WTC11 (cell line): ENCODE measurements at regions not wholly inside any gene's neighbourhood (a gene's known extent, or its start where the extent isn't known, plus 50 kb on each side); places are given as distances from the start of the nearest gene placed in this dataset.

Experiments
- ATAC-seq: fragments of 200-7000 bp; cut with Tn5 transposase; 2 replicates; pipeline ENCODE4 v1.10.0; 2021; ENCODE audit warnings: mild to moderate bottlenecking, moderate library complexity
- CTCF ChIA-PET: fragments of 300-600 bp; sonication (Branson Sonifier 250); formaldehyde crosslinking; loops from one replicate; lab custom pipeline; 2021; ENCODE audit warnings: antibody characterized with exemption; lab: Charles Lee
- POLR2A ChIA-PET: fragments of 350-600 bp; sonication (Branson Sonifier 250); formaldehyde crosslinking; loops from one replicate; lab custom pipeline; 2021; ENCODE audit warnings: antibody characterized with exemption; lab: Charles Lee
- DNase-seq: peaks from one replicate; pipeline ENCODE4 v3.0.0; 2021; ENCODE audit warnings: low spot score
- H3K27ac Mint-ChIP-seq: 2 replicates; pipeline ENCODE4 v1.8.0; 2021; ENCODE audit warnings: mixed read lengths
- H3K27me3 Mint-ChIP-seq: 2 replicates; pipeline ENCODE4 v1.8.0; 2021; ENCODE audit warnings: low read depth, mild to moderate bottlenecking, moderate library complexity, mixed read lengths
- H3K36me3 Mint-ChIP-seq: 2 replicates; pipeline ENCODE4 v1.8.0; 2021; ENCODE audit warnings: mixed read lengths
- H3K4me1 Mint-ChIP-seq: 2 replicates; pipeline ENCODE4 v1.8.0; 2022; ENCODE audit warnings: mixed read lengths
- H3K4me3 Mint-ChIP-seq: 2 replicates; pipeline ENCODE4 v1.8.0; 2021; ENCODE audit warnings: mild to moderate bottlenecking, moderate library complexity, mixed read lengths
- H3K9me3 Mint-ChIP-seq: 2 replicates; pipeline ENCODE4 v1.8.0; 2021; ENCODE audit warnings: mixed read lengths
- AR ChIP-seq: fragments of 250-450 bp; sonication (Bioruptor Pico); IDR thresholded peaks from 2 replicates; pipeline ENCODE4 v1.9.0; 2021; ENCODE audit warnings: mild to moderate bottlenecking
- CBFB ChIP-seq: sonication (generic); formaldehyde crosslinking; IDR thresholded peaks from 2 replicates; pipeline ENCODE4 v1.8.1; 2022; ENCODE audit warnings: mild to moderate bottlenecking, low read depth, missing genetic modification reagents
- EMX1 ChIP-seq: fragments of 250-450 bp; sonication (Bioruptor Pico); IDR thresholded peaks from 2 replicates; pipeline ENCODE4 v1.8.0; 2021; ENCODE audit warnings: mild to moderate bottlenecking
- ESRRA ChIP-seq: sonication (generic); formaldehyde crosslinking; IDR thresholded peaks from 2 replicates; pipeline ENCODE4 v1.8.1; 2022; ENCODE audit warnings: mild to moderate bottlenecking, missing genetic modification reagents, borderline replicate concordance
- ETV6 ChIP-seq: sonication (generic); formaldehyde crosslinking; IDR thresholded peaks from 2 replicates; pipeline ENCODE4 v1.8.1; 2022; ENCODE audit warnings: mild to moderate bottlenecking, missing genetic modification reagents
- GABPB1 ChIP-seq: sonication (generic); formaldehyde crosslinking; IDR thresholded peaks from 2 replicates; pipeline ENCODE4 v1.8.1; 2023; ENCODE audit warnings: mild to moderate bottlenecking, missing genetic modification reagents
- MAX ChIP-seq: sonication (generic); formaldehyde crosslinking; IDR thresholded peaks from 2 replicates; pipeline ENCODE4 v1.8.0; 2022; ENCODE audit warnings: mild to moderate bottlenecking, missing genetic modification reagents
- NR1H2 ChIP-seq: sonication (generic); formaldehyde crosslinking; IDR thresholded peaks from 2 replicates; pipeline ENCODE4 v1.9.0; 2021; ENCODE audit warnings: mild to moderate bottlenecking, moderate library complexity, missing genetic modification reagents
- NR3C1 ChIP-seq: sonication (generic); formaldehyde crosslinking; conservative IDR thresholded peaks from 2 replicates; pipeline ENCODE4 v1.8.1; 2023; ENCODE audit warnings: low read depth, mild to moderate bottlenecking, missing genetic modification reagents
- PRRX2 ChIP-seq: fragments of 250-450 bp; sonication (Bioruptor Pico); IDR thresholded peaks from 2 replicates; pipeline ENCODE4 v1.8.0; 2021; ENCODE audit warnings: mild to moderate bottlenecking
- SMAD4 ChIP-seq: sonication (generic); formaldehyde crosslinking; IDR thresholded peaks from 2 replicates; pipeline ENCODE4 v1.8.0; 2022; ENCODE audit warnings: mild to moderate bottlenecking, missing genetic modification reagents
- SOX15 ChIP-seq: fragments of 250-450 bp; sonication (Bioruptor Pico); IDR thresholded peaks from 2 replicates; pipeline ENCODE4 v1.9.0; 2021; ENCODE audit warnings: mild to moderate bottlenecking
- SP1 ChIP-seq: sonication (generic); formaldehyde crosslinking; conservative IDR thresholded peaks from 2 replicates; pipeline ENCODE4 v1.8.1; 2022; ENCODE audit warnings: missing genetic modification reagents
- TEAD1 ChIP-seq: sonication (generic); formaldehyde crosslinking; IDR thresholded peaks from 2 replicates; pipeline ENCODE4 v1.8.0; 2022; ENCODE audit warnings: mild to moderate bottlenecking, missing genetic modification reagents
- USF2 ChIP-seq: sonication (generic); formaldehyde crosslinking; IDR thresholded peaks from 2 replicates; pipeline ENCODE4 v1.8.1; 2023; ENCODE audit warnings: mild to moderate bottlenecking, missing genetic modification reagents, moderate library complexity
- ZBTB21 ChIP-seq: sonication (generic); formaldehyde crosslinking; IDR thresholded peaks from 2 replicates; pipeline ENCODE4 v1.8.1; 2023; ENCODE audit warnings: mild to moderate bottlenecking, missing genetic modification reagents, borderline replicate concordance
- ZBTB43 ChIP-seq: sonication (generic); formaldehyde crosslinking; IDR thresholded peaks from 2 replicates; pipeline ENCODE4 v1.8.1; 2023; ENCODE audit warnings: mild to moderate bottlenecking, missing genetic modification reagents
- ZNF121 ChIP-seq: sonication (generic); formaldehyde crosslinking; IDR thresholded peaks from 2 replicates; pipeline ENCODE4 v1.8.0; 2023; ENCODE audit warnings: missing genetic modification reagents
- ZNF219 ChIP-seq: sonication (generic); formaldehyde crosslinking; IDR thresholded peaks from 2 replicates; pipeline ENCODE4 v1.8.0; 2023; ENCODE audit warnings: missing genetic modification reagents, mild to moderate bottlenecking, borderline replicate concordance
- TF ChIP-seq, protein P1 (sequence below): sonication (generic); formaldehyde crosslinking; IDR thresholded peaks from 2 replicates; pipeline ENCODE4 v1.8.1; 2022; ENCODE audit warnings: mild to moderate bottlenecking, missing genetic modification reagents, moderate library complexity, borderline replicate concordance
- TF ChIP-seq, protein P2 (sequence below): sonication (generic); formaldehyde crosslinking; IDR thresholded peaks from 2 replicates; pipeline ENCODE4 v1.8.1; 2022; ENCODE audit warnings: low read depth, missing genetic modification reagents, borderline replicate concordance
- TF ChIP-seq, protein P3 (sequence below): sonication (generic); formaldehyde crosslinking; IDR thresholded peaks from 2 replicates; pipeline ENCODE4 v1.8.0; 2022; ENCODE audit warnings: missing genetic modification reagents

- 0 out of 2 replicates have a peak, but pooled peaks have one; percentile 57 for TF ChIP-seq AR
- TF ChIP-seq ETV6: no peak
- no peak for TF ChIP-seq NR1H2 (CRISPR knock-in tag)
- no peak for TF ChIP-seq MAX (CRISPR knock-in tag)
- no peak for TF ChIP-seq GABPB1 (CRISPR knock-in tag)
- peak; percentile 91 for TF ChIP-seq PRRX2
These were observed 337.4 kb downstream of the LPIN1 start (continued) for GRCh38 chr2:12083713-12084419.

- ChIA-PET POLR2A (no interaction called here), CTCF (no interaction called here)
- ATAC-seq: no peak
- H3K9me3 Mint-ChIP-seq: peaks cover 15% of the 10 kb centered on the region
- TF ChIP-seq, protein P1, sequence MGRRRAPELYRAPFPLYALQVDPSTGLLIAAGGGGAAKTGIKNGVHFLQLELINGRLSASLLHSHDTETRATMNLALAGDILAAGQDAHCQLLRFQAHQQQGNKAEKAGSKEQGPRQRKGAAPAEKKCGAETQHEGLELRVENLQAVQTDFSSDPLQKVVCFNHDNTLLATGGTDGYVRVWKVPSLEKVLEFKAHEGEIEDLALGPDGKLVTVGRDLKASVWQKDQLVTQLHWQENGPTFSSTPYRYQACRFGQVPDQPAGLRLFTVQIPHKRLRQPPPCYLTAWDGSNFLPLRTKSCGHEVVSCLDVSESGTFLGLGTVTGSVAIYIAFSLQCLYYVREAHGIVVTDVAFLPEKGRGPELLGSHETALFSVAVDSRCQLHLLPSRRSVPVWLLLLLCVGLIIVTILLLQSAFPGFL (CRISPR knock-in tag): no peak
- TF ChIP-seq ZNF121 (CRISPR knock-in tag): no peak
- TF ChIP-seq PRRX2: no peak
- TF ChIP-seq ZNF219 (CRISPR knock-in tag): no peak
- TF ChIP-seq SP1 (CRISPR knock-in tag): no peak
- TF ChIP-seq ZBTB21: no peak
- TF ChIP-seq USF2: no peak
- TF ChIP-seq SOX15: no peak
- TF ChIP-seq, protein P2, sequence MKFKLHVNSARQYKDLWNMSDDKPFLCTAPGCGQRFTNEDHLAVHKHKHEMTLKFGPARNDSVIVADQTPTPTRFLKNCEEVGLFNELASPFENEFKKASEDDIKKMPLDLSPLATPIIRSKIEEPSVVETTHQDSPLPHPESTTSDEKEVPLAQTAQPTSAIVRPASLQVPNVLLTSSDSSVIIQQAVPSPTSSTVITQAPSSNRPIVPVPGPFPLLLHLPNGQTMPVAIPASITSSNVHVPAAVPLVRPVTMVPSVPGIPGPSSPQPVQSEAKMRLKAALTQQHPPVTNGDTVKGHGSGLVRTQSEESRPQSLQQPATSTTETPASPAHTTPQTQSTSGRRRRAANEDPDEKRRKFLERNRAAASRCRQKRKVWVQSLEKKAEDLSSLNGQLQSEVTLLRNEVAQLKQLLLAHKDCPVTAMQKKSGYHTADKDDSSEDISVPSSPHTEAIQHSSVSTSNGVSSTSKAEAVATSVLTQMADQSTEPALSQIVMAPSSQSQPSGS: no peak
- TF ChIP-seq NR3C1 (CRISPR knock-in tag): no peak
- no peak for TF ChIP-seq TEAD1 (CRISPR knock-in tag)
- peaks cover 44% of the 10 kb centered on the region for H3K4me1 Mint-ChIP-seq
- no peak overlapping the region for H3K27ac Mint-ChIP-seq
- no peak overlapping the region for H3K4me3 Mint-ChIP-seq
- H3K27me3 Mint-ChIP-seq: no peaks in the 10 kb centered on the region
- peaks cover 8% of the 10 kb centered on the region; the same call in 1 of the 2 replicates for H3K36me3 Mint-ChIP-seq
- no peak for DNase-seq
These were observed 340.7 kb downstream of the LPIN1 start for GRCh38 chr2:12087175-12087574.

DNA sequence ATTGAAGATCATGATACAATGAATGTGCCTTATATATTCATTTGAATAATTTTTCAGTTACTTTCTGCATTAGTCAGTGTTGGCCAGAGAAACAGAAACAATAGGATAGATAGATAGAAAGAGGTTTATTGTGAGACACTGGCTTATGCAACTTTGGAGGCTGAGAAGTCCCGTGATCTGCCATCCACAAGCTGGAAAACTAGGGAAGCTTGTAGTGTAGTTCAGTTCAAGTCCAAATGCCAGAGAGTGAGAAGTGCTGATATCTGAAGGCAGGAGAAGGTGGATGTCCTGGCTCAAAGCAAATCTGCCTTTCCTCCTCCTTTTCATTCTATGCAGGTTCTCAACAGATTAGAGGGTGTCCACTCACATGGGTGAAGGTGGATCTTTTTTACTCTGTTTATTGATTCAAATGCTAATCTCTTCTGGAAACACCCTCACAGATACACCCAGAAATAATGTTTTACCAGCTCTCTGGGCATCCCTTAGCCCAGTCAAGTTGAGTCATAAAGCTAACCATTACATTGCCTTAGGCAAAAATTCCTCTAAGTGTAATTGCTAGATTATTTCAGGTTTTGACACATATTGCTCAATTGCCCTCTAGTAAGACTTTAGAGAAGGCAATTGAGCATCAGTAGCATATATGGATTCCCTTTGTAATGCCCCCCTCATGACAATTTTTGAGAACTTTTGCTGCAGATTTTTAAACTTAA, 341.4 kb downstream of the LPIN1 start:
- DNase-seq (no peak), ATAC-seq (no peak)
- H3K4me3 Mint-ChIP-seq: no peak overlapping the region
- peaks cover 8% of the 10 kb centered on the region; the same call in 1 of the 2 replicates for H3K36me3 Mint-ChIP-seq
- H3K4me1 Mint-ChIP-seq: peaks cover 37% of the 10 kb centered on the region
- H3K9me3 Mint-ChIP-seq: peaks cover 16% of the 10 kb centered on the region
- no peaks in the 10 kb centered on the region for H3K27me3 Mint-ChIP-seq
- CTCF ChIA-PET: no interaction called here
- POLR2A ChIA-PET: no interaction called here
- no peak overlapping the region for H3K27ac Mint-ChIP-seq
- TF ChIP-seq ZNF219 (CRISPR knock-in tag): no peak
- TF ChIP-seq SMAD4 (CRISPR knock-in tag): no peak
- TF ChIP-seq ZBTB43 (CRISPR knock-in tag): no peak
- no peak for TF ChIP-seq ESRRA (CRISPR knock-in tag)
- TF ChIP-seq, protein P3, sequence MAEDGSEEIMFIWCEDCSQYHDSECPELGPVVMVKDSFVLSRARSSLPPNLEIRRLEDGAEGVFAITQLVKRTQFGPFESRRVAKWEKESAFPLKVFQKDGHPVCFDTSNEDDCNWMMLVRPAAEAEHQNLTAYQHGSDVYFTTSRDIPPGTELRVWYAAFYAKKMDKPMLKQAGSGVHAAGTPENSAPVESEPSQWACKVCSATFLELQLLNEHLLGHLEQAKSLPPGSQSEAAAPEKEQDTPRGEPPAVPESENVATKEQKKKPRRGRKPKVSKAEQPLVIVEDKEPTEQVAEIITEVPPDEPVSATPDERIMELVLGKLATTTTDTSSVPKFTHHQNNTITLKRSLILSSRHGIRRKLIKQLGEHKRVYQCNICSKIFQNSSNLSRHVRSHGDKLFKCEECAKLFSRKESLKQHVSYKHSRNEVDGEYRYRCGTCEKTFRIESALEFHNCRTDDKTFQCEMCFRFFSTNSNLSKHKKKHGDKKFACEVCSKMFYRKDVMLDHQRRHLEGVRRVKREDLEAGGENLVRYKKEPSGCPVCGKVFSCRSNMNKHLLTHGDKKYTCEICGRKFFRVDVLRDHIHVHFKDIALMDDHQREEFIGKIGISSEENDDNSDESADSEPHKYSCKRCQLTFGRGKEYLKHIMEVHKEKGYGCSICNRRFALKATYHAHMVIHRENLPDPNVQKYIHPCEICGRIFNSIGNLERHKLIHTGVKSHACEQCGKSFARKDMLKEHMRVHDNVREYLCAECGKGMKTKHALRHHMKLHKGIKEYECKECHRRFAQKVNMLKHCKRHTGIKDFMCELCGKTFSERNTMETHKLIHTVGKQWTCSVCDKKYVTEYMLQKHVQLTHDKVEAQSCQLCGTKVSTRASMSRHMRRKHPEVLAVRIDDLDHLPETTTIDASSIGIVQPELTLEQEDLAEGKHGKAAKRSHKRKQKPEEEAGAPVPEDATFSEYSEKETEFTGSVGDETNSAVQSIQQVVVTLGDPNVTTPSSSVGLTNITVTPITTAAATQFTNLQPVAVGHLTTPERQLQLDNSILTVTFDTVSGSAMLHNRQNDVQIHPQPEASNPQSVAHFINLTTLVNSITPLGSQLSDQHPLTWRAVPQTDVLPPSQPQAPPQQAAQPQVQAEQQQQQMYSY (CRISPR knock-in tag): no peak
- TF ChIP-seq CBFB: no peak
- TF ChIP-seq EMX1 (CRISPR knock-in tag): no peak
- TF ChIP-seq ZNF121 (CRISPR knock-in tag): no peak
